GM10266 (cell line): ENCODE measurements at regions not wholly inside any gene's neighbourhood (a gene's known extent, or its start where the extent isn't known, plus 50 kb on each side); places are given as distances from the start of the nearest gene placed in this dataset.

Experiments
- DNase-seq: peaks from one replicate; pipeline ENCODE4 v3.0.0; 2012; ENCODE audit errors: extremely low spot score
- CTCF ChIP-seq: IDR thresholded peaks from 2 replicates; pipeline ENCODE4 v1.5.1; 2012; ENCODE audit warnings: mild to moderate bottlenecking, low read depth; ENCODE audit not compliant: control insufficient read depth, insufficient read depth; ENCODE audit errors: missing control alignments

GRCh38 chr12:131458931-131459772 lies 251.7 kb upstream of the SFSWAP start:
- DNase-seq: no peak
- no peak for TF ChIP-seq CTCF

- DNase-seq: no peak
- TF ChIP-seq CTCF: no peak
Observed at GRCh38 chr12:131459773-131460365, 251.0 kb upstream of the SFSWAP start.

- no peak for TF ChIP-seq CTCF
- DNase-seq: no peak
Observed at GRCh38 chr12:131460520-131460919, 250.4 kb upstream of the SFSWAP start.

- DNase-seq: no peak
- TF ChIP-seq CTCF: no peak
Observed at GRCh38 chr12:131461096-131461495, 249.8 kb upstream of the SFSWAP start.

- no peak for DNase-seq
- no peak for TF ChIP-seq CTCF
Observed at GRCh38 chr12:131463174-131463573, 247.7 kb upstream of the SFSWAP start.

GRCh38 chr12:131464081-131464480 lies 246.8 kb upstream of the SFSWAP start:
- DNase-seq: no peak

More at GRCh38 chr12:131464081-131464480, 246.8 kb upstream of the SFSWAP start:
- TF ChIP-seq CTCF: no peak
